HUES6 (cell line): ENCODE measurements at regions not wholly inside any gene's neighbourhood (a gene's known extent, or its start where the extent isn't known, plus 50 kb on each side); places are given as distances from the start of the nearest gene placed in this dataset.
"Not testable (repeated sequence)": the region's sequence is repeated elsewhere in the genome, so short reads cannot be mapped to it uniquely, and the experiment has no call there.

Source experiments
- H3K27ac ChIP-seq: 2 replicates; pipeline ENCODE4 v1.7.0; 2013; ENCODE audit warnings: low read depth, mild to moderate bottlenecking, low read length, inconsistent platforms
- H3K27me3 ChIP-seq: 2 replicates; pipeline ENCODE4 v1.6.1; 2013; ENCODE audit warnings: low read length; ENCODE audit not compliant: control insufficient read depth, insufficient read depth
- H3K36me3 ChIP-seq: 2 replicates; pipeline ENCODE4 v1.6.1; 2013; ENCODE audit warnings: low read length; ENCODE audit not compliant: control insufficient read depth, insufficient read depth
- H3K4me1 ChIP-seq: 2 replicates; pipeline ENCODE4 v1.6.1; 2013; ENCODE audit warnings: low read length; ENCODE audit not compliant: control insufficient read depth, insufficient read depth
- H3K4me3 ChIP-seq: 2 replicates; pipeline ENCODE4 v1.5.1; 2013; ENCODE audit warnings: low read depth, low read length
- H3K9ac ChIP-seq: one replicate; pipeline ENCODE4 v1.6.1; 2013; ENCODE audit warnings: mild to moderate bottlenecking, low read length
- H3K9me3 ChIP-seq: 2 replicates; pipeline ENCODE4 v1.6.1; 2013; ENCODE audit warnings: low read depth, low read length; ENCODE audit not compliant: control insufficient read depth, insufficient read depth

DNA sequence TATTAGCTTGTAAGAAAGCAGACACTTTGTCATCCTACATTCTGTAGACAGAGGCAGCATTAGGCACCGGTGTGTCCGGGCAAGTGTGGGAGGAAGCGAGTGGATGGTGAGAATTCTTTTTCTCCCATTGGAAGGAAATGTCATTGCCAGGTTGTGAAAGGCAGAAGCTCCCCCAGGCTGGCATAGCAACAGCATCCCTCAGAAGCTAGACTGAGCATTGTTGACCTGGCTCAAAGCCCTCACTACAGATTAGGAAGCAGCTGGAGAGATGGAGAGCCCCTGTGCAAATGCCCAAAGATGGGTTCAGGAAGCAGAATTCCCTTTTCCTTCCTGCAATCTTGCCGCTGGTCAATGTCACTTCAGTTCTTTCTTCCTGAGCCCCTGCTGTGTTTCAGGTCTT, 1299.3 kb downstream of the TBC1D22A start:
- H3K27ac ChIP-seq: no peak overlapping the region
- H3K36me3 ChIP-seq: no peaks in the 10 kb centered on the region
- H3K4me3 ChIP-seq: no peak overlapping the region
- H3K27me3 ChIP-seq: no peaks in the 10 kb centered on the region
- H3K4me1 ChIP-seq: no peaks in the 10 kb centered on the region
- peaks cover 11% of the 10 kb centered on the region for H3K9me3 ChIP-seq
- H3K9ac ChIP-seq: no peak overlapping the region

DNA sequence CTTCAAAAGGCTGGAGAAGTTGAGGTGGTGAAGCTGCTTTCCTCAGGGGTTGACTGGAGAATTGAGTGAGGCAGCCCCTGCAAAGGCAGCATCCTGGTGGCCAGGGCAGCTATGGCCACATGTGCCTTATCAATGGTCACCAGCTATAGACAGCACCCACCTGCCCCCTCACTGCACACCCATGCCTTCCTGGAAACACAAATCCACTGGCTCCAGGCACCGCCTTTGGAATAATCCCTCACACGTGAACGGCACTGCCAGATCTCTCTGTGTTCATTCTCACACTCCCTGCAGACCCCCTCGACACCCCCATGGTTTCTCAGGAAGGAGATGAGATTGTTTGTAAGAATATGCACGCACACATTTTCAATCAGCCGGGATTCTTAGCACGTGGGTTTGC, 1297.8 kb downstream of the TBC1D22A start:
- no peak overlapping the region for H3K4me3 ChIP-seq
- H3K36me3 ChIP-seq: no peaks in the 10 kb centered on the region
- peaks cover 11% of the 10 kb centered on the region for H3K9me3 ChIP-seq
- H3K4me1 ChIP-seq: no peaks in the 10 kb centered on the region
- H3K27ac ChIP-seq: no peak overlapping the region
- H3K27me3 ChIP-seq: no peaks in the 10 kb centered on the region
- no peak overlapping the region for H3K9ac ChIP-seq

DNA sequence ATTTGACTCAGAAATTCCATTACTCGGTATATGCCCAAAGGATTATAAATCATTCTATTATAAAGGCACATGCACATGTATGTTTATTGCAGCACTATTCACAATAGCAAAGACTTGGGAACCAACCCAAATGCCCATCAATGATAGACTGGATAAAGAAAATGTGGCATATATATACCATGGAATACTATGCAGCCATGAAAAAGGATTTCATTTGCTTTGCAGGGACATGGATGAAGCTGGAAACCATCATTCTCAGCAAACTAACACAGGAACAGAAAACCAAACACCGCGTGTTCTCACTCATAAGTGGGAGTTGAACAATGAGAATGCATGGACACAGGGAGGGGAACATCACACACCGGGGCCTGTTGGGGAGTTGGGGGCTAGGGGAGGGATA, 1297.1 kb downstream of the TBC1D22A start:
- H3K4me1 ChIP-seq, H3K36me3 ChIP-seq, H3K27ac ChIP-seq, H3K27me3 ChIP-seq, H3K9ac ChIP-seq, H3K4me3 ChIP-seq: not testable (repeated sequence)
- peaks cover 14% of the 10 kb centered on the region for H3K9me3 ChIP-seq

DNA sequence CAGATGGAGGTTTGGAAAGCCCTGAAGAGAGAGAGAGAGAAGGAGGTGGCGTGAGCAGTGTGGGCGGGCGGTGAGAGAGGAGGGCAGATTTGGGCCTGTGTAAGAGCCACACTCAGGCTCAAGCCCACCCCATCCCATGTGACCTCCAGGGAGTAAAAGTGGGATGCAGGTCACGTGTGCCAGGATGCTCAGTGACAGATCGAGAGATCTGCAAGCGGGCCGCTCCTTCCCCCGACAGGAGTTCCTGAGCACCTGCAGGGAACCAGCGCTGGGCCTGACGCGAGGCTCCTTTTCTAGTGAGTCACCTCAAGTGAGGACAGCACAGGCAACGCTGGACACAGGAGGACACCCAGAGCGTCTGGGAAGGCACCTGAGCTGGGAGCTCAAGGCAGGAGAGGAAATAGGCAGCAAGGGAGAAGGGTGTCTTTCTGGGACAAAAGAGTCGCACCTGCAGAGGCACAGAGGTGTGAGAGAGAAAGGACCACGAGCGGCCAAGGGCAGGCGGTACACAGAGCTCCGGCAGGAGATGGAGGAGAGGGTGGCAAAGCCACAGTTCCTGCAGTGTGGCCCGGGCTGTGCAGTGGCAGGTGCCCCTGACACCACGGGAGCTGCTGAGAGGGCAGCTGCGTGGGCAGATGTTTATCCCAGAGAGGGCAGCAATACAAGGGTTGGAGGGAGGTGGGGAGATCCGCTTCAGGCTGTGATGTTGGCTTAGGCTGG, 1294.8 kb downstream of the TBC1D22A start:
- H3K27ac ChIP-seq: no peak overlapping the region
- H3K4me3 ChIP-seq: no peak overlapping the region
- H3K27me3 ChIP-seq: no peaks in the 10 kb centered on the region
- peaks cover 14% of the 10 kb centered on the region for H3K9me3 ChIP-seq
- no peaks in the 10 kb centered on the region for H3K36me3 ChIP-seq
- no peaks in the 10 kb centered on the region for H3K4me1 ChIP-seq
- H3K9ac ChIP-seq: no peak overlapping the region

DNA sequence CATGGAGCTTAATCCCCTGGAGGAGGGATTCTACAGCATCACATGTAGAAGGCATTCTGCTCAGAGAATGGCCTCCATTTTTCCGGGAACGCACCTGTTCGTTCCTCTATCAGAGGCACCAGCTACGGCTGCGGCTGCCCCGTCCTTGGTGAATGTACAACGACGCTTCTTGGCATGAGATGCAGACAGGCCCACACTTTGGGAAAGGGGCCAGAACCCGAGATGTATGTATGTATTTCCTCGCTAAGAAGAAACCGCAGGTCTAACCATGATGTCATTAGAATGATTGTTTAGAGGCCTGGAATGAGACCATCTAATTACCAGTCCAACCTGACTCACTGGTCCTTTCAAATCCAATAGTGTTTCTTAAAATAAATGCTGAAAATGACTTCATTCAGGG, 1293.4 kb downstream of the TBC1D22A start:
- Histone ChIP-seq H3K9me3 (peaks cover 14% of the 10 kb centered on the region), H3K27me3 (no peaks in the 10 kb centered on the region), H3K4me3 (no peak overlapping the region), H3K36me3 (no peaks in the 10 kb centered on the region), H3K27ac (no peak overlapping the region), H3K9ac (no peak overlapping the region), H3K4me1 (no peaks in the 10 kb centered on the region)

DNA sequence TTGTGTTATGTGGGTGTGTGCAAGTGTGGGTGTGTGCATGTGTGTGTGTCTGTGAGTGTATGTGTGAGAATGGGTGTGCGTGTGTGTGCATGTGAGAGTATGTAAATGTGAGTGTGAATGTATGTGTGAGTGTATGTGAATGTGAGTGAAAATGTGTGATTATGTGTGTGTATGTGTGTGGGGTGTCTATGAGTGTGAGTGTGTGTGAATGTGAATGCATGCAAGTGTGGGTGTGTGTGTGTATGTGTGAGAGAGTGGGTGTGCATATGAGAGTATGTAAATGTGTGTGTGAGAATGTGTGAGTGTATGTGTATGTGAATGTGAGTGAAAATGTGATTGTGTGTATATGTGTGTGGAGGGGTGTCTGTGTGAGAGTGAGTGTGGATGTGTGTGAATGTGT, 1292.7 kb downstream of the TBC1D22A start:
- Histone ChIP-seq H3K9me3 (peaks cover 14% of the 10 kb centered on the region), H3K9ac (no peak overlapping the region), H3K4me3 (no peak overlapping the region), H3K27ac (no peak overlapping the region), H3K36me3 (no peaks in the 10 kb centered on the region), H3K4me1 (no peaks in the 10 kb centered on the region), H3K27me3 (no peaks in the 10 kb centered on the region)

DNA sequence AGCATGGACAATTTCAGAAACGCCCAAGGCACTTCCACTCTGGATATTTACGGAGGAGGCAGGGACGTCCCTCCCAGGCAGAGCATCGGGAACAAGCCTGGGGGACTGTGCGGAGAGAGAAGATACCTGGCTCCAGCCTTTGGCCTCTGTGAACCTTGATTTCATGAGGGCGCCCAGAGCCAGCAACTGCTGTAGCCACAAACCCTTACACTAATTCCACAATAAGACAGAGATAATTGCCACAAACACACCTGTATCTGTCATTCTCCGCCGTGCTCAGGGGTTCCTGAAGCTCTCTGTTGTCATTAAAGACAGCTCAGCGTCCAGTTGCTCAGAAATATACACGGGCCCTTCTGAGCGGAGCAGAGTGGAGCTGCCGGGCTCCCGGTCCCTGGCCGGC, 1292.1 kb downstream of the TBC1D22A start:
- no peak overlapping the region for H3K4me3 ChIP-seq
- H3K4me1 ChIP-seq: no peaks in the 10 kb centered on the region
- H3K27me3 ChIP-seq: no peaks in the 10 kb centered on the region
- H3K9ac ChIP-seq: no peak overlapping the region
- H3K9me3 ChIP-seq: peaks cover 14% of the 10 kb centered on the region
- H3K27ac ChIP-seq: no peak overlapping the region
- no peaks in the 10 kb centered on the region for H3K36me3 ChIP-seq

DNA sequence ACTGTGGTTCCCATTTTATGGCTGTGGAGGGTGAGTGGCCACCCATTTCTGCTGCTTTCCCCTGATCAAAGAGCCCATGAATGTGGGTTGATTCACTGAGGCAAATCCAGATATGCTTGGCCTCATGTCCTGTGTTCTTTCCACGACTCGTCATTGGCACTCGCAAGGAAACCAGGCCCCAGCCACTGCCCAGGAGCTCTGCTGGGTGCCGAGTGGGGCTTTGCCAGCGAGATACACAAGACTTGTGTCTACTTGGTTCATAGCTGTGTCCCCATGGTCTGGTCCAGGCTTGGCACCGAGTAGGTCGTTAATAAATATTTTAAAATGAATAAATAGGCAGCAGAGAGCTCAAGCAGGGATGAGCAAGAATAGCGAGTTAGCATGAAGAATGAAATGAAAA, 1291.5 kb downstream of the TBC1D22A start:
- Histone ChIP-seq H3K4me3 (no peak overlapping the region), H3K9ac (no peak overlapping the region), H3K9me3 (peaks cover 13% of the 10 kb centered on the region), H3K27ac (no peak overlapping the region), H3K36me3 (no peaks in the 10 kb centered on the region), H3K27me3 (no peaks in the 10 kb centered on the region), H3K4me1 (no peaks in the 10 kb centered on the region)

DNA sequence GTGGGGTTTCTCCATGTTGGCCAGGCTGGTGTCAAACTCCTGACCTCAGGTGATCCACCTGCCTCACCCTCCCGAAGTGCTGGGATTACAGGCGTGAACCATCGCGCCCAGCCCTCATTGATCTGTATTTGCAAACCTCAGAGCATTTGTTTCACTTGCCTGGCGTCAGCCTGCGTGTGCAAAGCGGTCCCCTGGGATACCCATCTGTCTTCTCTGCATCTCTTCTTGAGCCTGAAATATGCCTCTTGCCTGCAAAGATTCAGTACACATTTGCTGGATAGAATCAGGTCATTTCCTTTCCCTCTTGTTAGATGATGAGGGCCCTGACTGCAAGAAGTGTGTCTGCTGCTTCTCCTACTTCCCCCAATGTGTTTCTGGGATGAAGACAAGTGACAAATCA, 1291.0 kb downstream of the TBC1D22A start:
- no peaks in the 10 kb centered on the region for H3K36me3 ChIP-seq
- H3K27me3 ChIP-seq: no peaks in the 10 kb centered on the region
- H3K4me1 ChIP-seq: no peaks in the 10 kb centered on the region
- H3K9ac ChIP-seq: no peak overlapping the region
- H3K4me3 ChIP-seq: no peak overlapping the region
- peaks cover 9% of the 10 kb centered on the region; the same call in 1 of the 2 replicates for H3K9me3 ChIP-seq
- H3K27ac ChIP-seq: no peak overlapping the region

DNA sequence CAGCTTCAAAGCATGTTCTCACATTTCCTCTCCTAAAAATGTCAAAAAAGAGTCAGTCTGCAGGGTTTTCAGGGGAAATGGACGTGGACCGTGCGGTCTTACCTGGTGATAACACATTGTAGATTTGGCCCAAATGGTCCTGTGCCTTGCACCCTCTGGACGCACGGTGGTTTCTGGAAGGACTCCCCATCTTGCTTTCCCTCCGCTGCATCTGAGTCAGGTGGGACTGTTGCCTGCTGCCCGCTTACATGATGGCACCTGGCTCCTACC, 1290.1 kb downstream of the TBC1D22A start:
- Histone ChIP-seq H3K4me3 (no peak overlapping the region), H3K27me3 (no peaks in the 10 kb centered on the region), H3K9me3 (peaks cover 3% of the 10 kb centered on the region; the same call in 1 of the 2 replicates), H3K9ac (no peak overlapping the region), H3K27ac (no peak overlapping the region), H3K4me1 (no peaks in the 10 kb centered on the region), H3K36me3 (no peaks in the 10 kb centered on the region)

DNA sequence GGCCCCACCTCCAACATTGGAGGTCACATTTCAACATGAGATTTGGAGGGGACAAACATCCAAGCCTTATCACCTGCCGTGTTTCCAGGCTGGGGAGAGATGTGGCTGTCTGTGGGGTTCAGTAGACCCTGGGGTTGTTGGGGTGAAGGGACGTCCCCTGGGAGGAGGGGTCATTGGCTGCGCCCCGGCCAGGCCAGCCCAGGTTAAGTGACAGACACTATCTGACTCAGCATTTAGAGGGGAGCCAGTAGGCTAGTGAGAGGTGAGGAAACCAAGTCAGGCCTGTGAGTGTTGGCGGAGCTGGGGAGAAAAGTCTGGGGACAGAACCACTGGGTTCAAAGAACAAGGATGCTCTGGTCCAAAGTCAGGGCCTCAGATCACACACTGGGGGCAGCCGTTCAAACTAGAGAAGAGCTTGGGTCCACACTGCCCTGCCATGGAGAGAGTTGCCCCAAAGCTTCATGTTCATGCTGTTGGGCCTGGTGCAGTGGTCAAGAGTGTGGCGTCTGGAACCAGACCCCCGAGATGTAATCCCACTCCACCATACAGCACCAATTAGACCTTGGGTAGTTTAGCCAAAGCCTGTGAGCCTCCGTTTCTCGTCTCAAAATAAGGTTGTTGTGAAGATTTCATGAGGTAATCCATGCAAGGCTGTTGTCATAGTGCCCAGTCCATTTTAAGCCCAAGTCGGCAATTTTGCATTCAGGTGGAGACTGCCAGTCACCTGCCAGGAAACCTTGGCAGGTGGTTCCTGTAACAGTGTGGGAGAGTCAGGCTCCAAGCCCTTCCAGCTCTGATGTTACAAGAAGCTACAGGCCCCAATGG, 1289.6 kb downstream of the TBC1D22A start:
- H3K4me1 ChIP-seq: no peaks in the 10 kb centered on the region
- H3K27ac ChIP-seq: no peak overlapping the region
- no peak overlapping the region for H3K4me3 ChIP-seq
- H3K9ac ChIP-seq: no peak overlapping the region
- no peaks in the 10 kb centered on the region for H3K36me3 ChIP-seq
- peaks cover 3% of the 10 kb centered on the region; the same call in 1 of the 2 replicates for H3K9me3 ChIP-seq
- H3K27me3 ChIP-seq: no peaks in the 10 kb centered on the region
